Ishikawa (cell line): ENCODE measurements at regions not wholly inside any gene's neighbourhood (a gene's known extent, or its start where the extent isn't known, plus 50 kb on each side); places are given as distances from the start of the nearest gene placed in this dataset.

Source experiments
- CEBPB ChIP-seq: IDR thresholded peaks from 2 replicates; pipeline ENCODE4 v1.6.1; 2012
- CREB1 ChIP-seq: IDR thresholded peaks from 2 replicates; pipeline ENCODE4 v1.6.1; 2012; ENCODE audit warnings: low read depth
- EGR1 ChIP-seq: IDR thresholded peaks from 2 replicates; pipeline ENCODE4 v1.6.1; 2012
- EP300 ChIP-seq: IDR thresholded peaks from 2 replicates; pipeline ENCODE4 v1.6.1; 2012; ENCODE audit warnings: borderline replicate concordance
- NFIC ChIP-seq: IDR thresholded peaks from 2 replicates; pipeline ENCODE4 v1.6.1; 2012
- RAD21 ChIP-seq: IDR thresholded peaks from 2 replicates; pipeline ENCODE4 v1.6.1; 2012; ENCODE audit warnings: low read depth
- REST ChIP-seq: IDR thresholded peaks from 2 replicates; pipeline ENCODE4 v1.6.1; 2012; ENCODE audit warnings: low read depth, mild to moderate bottlenecking
- TAF1 ChIP-seq: IDR thresholded peaks from 2 replicates; pipeline ENCODE4 v1.6.1; 2012; ENCODE audit warnings: low read depth, mild to moderate bottlenecking
- TCF12 ChIP-seq: IDR thresholded peaks from 2 replicates; pipeline ENCODE4 v1.6.1; 2012; ENCODE audit warnings: low read depth
- TEAD4 ChIP-seq: IDR thresholded peaks from 2 replicates; pipeline ENCODE4 v1.6.1; 2012
- USF1 ChIP-seq: IDR thresholded peaks from 2 replicates; pipeline ENCODE4 v1.6.1; 2012
- YY1 ChIP-seq: IDR thresholded peaks from 2 replicates; pipeline ENCODE4 v1.6.1; 2012; ENCODE audit warnings: low read depth
- TF ChIP-seq, protein P1 (sequence below): IDR thresholded peaks from 2 replicates; pipeline ENCODE4 v1.6.1; 2012

- TF ChIP-seq, protein P1, sequence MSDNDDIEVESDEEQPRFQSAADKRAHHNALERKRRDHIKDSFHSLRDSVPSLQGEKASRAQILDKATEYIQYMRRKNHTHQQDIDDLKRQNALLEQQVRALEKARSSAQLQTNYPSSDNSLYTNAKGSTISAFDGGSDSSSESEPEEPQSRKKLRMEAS, result no peak
- TF ChIP-seq NFIC (no peak), USF1 (no peak), CREB1 (no peak), EGR1 (no peak), CEBPB (no peak), TAF1 (no peak), EP300 (no peak), YY1 (no peak), RAD21 (no peak), TCF12 (no peak), TEAD4 (no peak), REST (no peak)
Observed at GRCh38 chr2:219857751-219858150, 230.3 kb downstream of the SLC4A3 start.
